A204.1 (cell line): ENCODE measurements at regions not wholly inside any gene's neighbourhood (a gene's known extent, or its start where the extent isn't known, plus 50 kb on each side); places are given as distances from the start of the nearest gene placed in this dataset.

ENCODE experiments used
- FAIRE-seq: peaks from 2 replicates; lab custom pipeline; 2012; peaks lifted over from hg19 to GRCh38; lab: Jason Lieb, UNC

- no peak for FAIRE-seq
Observed at GRCh38 chr1:29518183-29518835, 282.0 kb downstream of the PTPRU start.

GRCh38 chr1:29517251-29518086 lies 281.1 kb downstream of the PTPRU start:
- no peak for FAIRE-seq

DNA sequence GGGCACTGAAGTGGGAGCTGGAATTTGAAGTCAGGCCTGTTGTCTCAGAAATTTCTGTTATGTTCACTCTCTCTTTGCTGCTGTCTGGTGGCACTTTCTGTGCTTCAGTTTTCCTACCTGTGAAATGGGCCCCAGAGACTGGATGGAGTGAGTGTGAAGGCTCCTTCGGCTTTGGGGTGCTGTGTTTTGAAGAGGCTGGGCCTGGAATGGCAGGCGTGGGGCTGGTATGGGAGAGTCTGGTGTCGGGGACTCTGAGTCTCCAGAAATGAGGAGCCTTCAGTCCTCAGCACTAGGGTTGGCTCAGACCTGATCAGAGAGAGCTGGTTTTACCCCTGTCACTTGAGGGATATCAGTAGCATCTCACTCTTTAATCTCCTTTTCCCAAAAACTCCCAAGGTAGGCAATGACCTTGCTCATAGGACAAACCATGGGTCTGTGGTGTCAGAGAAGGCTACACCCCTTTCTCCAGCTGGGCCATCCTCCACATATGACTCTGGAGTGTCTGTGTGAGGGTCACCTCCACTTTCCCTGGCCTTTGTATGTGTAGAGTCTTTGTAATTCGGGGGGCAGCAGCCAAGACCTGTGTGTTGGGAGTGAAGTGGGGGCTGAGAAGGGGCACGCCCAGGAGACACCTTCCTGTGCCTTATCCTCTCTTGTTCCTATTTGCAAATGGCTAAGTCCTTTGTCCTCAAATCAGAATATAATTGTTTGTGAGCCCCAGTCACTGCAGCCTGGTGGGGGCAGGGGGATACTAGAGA lies 279.9 kb downstream of the PTPRU start:
- no peak for FAIRE-seq

DNA sequence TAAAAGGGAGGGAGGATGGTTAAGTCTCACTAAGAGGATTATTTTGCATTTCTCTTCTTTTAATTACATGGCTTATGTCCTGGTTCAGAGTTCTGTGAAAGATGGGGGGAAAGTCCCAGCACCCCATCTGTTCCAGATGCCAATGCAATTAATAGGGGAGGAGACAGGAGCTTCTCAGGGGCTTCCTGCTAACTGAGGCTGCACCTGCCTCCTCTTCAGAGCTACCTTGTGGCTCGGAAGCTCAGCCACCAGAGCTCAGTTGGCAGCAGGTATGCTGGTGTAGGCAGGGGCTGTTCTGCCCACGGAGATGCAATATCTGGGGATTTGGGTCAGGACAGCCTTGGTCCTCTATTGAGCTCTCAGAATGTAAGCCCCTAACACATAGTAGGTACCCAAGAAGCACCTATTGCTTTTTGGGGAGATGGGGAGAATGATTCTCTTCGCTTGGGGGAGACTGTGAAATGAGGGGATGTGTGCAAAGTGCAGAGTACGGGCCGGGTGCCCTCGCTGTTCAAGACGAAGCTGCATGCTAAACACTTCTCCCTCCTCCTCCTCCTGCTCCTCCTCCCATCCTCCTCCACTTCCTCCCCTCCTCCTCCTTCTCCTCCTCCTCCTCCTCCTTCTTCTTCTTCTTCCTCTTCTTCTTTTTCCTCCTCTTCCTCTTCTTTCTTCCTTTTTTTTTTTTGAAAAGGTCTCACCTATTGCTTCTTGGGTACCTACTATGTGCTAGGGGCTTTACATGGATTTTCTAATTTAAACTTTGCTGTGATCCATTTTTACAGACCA lies 279.0 kb downstream of the PTPRU start:
- no peak for FAIRE-seq

DNA sequence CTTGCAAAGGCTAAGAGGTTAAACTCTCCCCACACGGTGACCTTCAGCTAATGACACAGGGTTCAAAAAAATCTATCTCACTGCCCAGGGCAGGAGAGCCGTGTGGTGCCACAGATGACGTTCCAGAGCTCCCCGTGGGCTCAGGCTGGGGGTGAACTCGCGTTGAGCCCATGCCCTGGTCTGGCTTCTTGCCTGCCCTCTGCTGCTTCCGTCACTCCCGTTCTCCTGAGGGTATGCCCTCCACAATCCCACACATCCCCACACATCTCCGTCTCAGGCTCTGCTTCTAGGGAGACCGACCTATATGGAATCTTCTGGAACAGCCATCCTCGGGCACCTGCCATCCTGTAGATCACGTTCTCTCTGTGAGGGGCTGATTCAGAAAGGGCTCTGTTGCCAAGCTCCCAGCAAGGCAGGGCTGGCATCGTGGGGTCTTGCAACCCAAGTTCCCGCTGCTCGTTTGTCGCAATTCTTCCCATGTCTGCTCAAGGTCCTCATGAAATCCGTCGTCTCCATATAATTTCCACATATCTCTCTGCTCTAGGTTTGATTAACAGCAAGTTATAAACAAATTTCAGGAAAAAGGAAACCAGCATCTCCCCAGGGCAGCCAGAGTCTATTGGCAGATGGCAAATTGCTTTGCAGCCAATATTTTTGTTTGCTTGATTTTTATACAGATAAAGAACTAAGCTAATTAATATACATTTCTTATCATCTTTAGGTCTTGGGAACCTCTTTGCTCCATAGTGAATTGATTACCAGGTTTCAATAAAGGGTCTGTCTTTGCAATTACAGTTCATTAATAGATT lies 278.2 kb downstream of the PTPRU start:
- FAIRE-seq = no peak

DNA sequence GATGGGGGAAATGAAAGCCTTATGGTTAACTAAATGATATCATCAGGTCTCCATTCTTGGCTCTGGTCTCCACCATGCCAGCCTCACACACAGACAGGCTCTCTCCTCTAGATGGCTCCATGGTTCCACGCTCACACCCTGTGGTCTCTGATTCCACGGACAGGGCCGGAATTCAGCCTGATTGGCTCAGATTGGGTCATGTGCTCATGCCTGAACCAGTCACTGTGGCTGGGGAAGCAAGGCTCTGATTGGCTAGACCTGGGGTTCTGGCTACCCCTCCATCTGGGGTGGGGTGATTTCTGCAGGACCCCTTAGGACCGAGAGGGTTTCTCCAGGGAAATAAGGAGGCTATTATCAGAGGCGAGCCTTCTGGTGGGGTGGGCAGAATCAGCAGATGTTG lies 277.0 kb downstream of the PTPRU start:
- no peak for FAIRE-seq

GRCh38 chr1:29511436-29511835 lies 275.1 kb downstream of the PTPRU start:
- no peak for FAIRE-seq

DNA sequence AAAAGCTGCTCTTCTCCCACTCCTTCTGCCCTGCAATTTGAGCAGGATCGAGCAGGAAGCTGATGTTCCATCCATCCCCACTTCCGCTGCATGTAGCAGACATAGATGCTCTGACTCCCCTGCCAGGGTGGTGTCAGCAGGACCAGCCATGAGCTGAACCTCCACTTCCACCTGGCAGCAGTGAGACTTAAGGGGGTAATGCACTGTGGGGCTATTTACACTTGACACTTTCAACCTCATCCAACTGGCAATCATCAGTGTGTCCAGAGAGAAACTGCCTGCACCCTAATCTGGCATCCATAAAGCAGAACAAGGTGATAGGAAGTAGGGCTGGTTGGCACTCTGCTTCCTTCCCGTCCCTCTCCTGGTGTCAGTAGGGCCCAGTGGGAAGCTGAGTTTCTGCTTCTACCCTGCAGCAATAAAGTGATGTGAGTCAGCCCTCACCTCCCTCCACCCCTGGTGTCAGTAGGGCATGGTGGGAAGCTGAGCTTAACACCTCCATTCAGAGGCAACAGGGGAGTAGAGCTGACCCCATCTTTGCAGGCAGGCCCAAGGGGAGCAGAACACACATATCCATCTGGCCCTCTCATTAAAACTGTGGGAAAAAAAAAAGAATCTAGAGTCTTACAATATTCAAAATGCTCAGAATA lies 272.3 kb downstream of the PTPRU start:
- no peak for FAIRE-seq

- FAIRE-seq = no peak
Observed at GRCh38 chr1:29506678-29507225, 270.4 kb downstream of the PTPRU start.

DNA sequence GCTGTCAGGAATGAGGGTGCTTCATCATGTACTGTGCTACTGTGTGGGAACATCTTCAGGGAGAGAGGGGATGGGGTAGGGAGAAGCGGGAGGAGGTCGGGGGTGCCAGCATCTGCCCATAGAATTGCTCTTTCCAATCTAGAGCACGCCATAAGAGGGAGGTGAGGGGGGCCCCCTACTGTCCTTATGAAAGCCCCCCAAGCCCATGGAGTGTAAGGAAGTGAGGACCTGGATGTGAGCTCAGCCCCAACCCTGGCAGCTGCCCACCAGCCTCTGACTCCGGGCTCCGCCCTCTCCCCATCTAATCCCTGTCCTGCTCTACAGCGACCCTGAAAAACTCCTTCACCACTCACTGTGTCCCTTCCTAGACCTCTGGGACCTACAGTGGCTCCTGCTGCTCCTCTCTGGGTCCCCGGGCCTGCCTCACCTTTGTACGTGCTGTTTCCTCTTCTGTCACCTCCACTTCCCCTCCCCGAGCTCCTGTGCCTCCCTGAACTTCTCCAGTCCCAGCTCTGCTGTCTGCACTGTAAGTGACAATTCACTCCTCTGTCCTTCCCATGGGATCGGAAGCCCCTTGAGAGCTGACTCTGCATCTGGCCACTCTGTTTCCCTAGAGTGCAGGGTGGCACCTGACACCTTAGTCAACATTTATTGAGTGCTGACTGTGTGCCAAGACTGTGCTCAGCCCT lies 269.4 kb downstream of the PTPRU start:
- no peak for FAIRE-seq

GRCh38 chr1:29504709-29505410 lies 268.5 kb downstream of the PTPRU start:
- no peak for FAIRE-seq

DNA sequence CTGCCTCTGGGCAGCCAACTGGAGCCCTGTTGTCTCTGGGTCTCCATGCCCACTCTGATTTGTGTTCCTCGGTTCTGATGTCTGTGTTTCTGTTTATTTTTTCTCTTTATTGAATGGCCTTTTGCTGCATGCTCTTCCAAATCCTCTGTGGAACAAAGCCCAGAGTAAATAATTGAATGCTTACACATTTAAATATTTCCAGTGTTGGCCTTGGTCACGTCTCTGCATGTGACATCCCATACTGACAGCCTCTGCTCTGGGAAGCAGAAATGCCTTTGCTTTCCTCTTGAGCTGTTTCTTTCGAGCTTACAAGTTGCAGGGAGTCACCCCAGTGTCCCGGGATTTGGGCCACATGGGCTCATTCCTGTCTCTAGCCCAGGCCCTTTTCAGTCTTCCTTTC lies 267.9 kb downstream of the PTPRU start:
- FAIRE-seq = no peak

DNA sequence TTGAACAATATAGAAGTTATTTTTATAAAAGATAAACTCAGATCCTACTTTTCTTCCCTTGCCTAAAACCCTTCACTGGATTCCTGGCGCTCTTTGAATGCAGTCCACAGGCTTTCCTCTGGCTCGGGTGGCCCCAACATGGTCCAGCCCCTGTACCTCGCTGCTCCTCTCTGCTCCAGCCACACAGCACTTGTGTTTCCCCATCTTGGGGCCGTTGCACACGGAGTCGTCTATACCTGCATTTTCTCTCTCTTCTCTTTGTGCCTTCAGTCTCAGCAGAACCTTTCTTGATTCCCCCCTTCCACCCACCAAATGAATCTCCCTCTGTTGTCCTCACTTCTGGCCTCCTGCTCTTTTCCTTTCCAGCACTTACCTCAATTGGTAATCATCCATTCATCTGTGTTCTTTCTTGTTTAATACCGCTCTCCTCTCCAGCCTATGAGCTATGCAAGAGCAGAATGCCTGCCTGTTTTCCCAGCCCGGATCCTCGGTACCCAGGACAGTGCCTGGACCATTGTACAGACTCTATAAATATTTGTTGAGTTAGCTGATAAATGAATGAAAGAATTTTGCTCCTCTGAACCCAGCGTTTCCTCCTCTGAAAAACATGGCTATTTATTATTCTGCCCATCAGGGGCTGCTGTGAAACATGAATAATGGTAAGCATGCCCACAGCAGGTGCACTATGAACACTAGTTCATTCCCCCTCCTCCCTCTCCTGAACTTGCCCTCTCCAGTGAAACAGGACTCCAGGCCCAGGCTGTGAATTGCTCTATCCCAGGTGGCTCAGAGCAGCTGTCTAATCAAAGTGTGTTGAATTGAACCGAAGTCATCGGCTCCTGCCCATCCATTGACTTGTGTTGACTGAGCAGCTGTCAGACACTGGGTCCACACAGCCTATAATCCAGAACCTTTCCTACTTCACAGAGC lies 266.9 kb downstream of the PTPRU start:
- FAIRE-seq = no peak

DNA sequence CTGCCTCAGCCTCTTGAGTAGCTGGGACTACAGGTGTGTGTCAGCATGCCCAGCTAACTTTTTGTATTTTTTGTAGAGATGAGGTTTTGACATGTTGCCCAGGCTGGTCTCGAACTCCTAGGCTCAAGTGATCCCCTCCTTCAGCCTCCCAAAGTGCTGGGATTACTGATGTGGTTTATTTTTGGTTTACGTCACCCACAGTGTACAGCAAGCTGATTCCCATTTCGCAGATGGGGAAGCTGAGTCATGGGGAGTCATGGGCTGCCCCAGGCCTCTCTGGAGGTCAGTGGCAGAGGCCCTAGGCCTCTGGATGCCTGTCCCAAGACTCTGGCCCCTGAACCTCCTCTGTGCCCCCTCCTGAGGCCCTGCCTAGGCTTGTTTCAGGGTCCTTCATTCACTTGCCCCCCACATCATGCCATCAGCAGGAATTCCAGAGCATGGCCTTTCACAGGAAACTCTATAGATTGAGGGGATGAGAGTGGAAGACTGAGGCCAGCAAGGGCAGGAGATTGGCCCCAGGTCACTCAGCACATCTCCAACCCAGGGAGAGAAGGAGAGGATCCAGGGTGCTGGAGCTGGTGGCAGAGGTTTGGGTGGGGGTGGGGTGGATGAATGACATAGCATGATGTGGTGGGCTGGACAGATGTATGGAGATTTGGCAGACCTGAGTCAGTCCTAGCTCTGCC lies 266.0 kb downstream of the PTPRU start:
- no peak for FAIRE-seq

DNA sequence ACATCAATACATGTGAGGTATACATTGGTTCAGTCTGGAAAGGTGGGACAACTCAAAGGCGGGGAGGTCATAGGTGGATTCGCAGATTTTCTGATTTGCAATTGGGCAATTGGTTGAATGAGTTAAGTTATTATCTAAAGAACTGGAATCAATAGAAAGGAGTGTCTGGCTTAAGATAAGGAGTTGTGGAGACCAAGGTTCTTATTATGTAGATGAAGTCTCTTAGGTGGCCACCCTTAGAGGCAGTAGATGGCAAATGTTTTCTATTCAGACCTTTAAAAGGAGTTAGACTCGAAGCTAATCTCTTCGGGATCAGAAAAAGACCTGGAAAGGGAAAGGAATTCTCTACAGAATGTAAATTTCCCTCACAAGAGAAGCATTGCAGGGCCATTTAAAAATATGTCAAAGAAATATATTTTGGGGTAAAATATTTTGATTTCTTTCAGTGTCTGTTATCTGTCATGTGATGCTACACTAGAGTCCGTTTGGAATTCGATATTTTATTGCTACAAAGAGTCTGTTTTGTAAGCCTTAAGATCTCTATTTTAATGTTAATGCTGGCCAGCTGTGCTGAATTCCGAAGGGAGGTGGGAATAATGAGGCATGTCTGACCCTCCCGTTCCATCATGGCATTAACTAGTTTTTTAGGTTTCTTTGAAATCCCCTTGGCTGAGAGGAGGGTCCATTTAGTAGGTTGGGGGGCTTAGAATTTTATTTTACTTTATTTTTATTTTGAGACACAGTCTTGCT lies 265.1 kb downstream of the PTPRU start:
- no peak for FAIRE-seq

DNA sequence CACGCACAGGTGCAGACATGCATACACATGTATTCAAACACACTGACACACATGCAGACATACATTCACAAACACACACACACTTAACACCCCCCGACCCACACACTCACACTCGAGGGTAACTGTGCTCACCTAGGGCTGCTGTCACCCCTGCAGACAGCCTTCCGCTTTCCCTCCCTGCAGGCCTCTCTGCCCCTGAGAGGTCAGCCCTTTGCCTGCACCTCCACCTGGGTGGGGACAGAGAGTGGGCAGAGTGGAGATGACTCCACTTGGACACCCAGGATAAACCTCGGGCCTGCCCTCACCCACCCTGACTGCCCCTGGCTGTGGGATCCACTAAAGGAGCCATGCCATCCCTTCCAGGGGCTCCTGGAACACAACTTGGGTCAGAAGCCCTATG lies 264.3 kb downstream of the PTPRU start:
- FAIRE-seq = no peak

DNA sequence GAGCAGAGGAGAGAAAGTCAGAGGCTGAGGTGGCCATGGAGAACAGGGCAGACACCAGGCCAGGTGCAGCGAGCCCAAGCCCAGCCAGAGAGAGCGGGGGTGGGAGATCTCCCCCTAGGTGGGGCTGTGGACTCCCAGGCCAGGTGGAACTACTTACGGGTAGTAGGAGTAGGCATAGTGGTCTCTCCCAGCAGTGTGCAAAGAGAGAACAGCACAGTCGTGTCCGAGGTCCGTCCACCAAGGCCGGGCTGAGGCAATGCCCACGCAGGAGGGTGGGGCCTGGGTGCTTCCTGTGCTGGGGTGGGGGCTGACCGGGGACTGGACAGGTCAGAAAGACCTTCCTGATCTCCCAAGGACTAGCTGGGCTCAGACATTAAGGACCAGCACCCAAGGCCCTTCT lies 263.7 kb downstream of the PTPRU start:
- FAIRE-seq = no peak
